HG02943 (cell line): ENCODE measurements at regions not wholly inside any gene's neighbourhood (a gene's known extent, or its start where the extent isn't known, plus 50 kb on each side); places are given as distances from the start of the nearest gene placed in this dataset.
"Not testable (repeated sequence)": the region's sequence is repeated elsewhere in the genome, so short reads cannot be mapped to it uniquely, and the experiment has no call there.

Source experiments
- ATAC-seq: cut with Tn5 transposase; IDR thresholded peaks from one replicate; pipeline ENCODE4 v1.9.1; 2021; ENCODE audit warnings: mild to moderate bottlenecking, low read depth, moderate library complexity; ENCODE audit not compliant: unreplicated experiment

- no peak for ATAC-seq
These were observed 895.6 kb downstream of the SLC6A15 start for GRCh38 chr12:84016956-84017355.

DNA sequence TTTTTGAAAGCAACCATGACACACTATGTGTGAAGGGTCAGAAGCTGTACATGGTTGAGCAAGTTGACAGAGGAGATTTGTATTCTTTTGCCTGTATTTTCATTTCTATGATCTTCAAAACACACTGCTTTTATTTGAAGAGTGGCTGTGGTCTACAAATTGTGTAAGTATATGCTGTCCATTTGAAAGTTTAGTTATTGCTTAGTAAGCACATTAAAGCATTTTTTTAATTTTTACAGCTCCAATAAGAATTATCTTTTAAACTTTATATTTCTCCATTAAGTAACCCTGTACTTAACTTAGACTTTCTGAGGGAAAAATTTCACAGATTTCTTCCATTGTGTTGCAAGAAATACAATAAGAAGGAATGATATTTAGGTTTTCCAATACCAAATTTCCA is 915.2 kb downstream of the SLC6A15 start:
- no peak for ATAC-seq

GRCh38 chr12:83996671-83997070 is 915.9 kb downstream of the SLC6A15 start:
- no peak for ATAC-seq

- no peak for ATAC-seq
These were observed 927.5 kb downstream of the SLC6A15 start for GRCh38 chr12:83985084-83985483.

- no peak for ATAC-seq
These were observed 932.2 kb downstream of the SLC6A15 start for GRCh38 chr12:83980398-83980797.

- no peak for ATAC-seq
These were observed 932.8 kb downstream of the SLC6A15 start for GRCh38 chr12:83979785-83980184.

DNA sequence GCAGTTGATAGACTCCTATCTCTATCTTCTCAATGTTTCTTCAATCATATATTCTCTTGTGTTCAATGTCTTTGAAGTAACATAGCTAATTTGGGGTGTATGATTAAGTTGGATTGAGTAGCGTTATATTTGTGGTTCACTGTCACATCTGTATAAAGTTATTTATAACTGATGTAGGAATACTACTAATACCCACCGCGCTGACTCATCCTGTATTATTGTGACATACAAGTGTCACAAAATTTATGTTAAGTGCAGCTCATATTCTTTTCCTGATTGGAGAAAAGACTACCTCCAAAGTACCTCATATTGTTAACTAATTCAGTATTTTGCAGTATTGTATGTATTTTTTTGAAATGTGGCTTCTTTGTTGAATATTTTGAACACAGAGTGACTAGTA is 940.8 kb downstream of the SLC6A15 start:
- no peak for ATAC-seq

GRCh38 chr12:83960767-83961166 is 951.8 kb downstream of the SLC6A15 start:
- no peak for ATAC-seq

GRCh38 chr12:83958997-83959396 is 953.6 kb downstream of the SLC6A15 start:
- ATAC-seq, result no peak

DNA sequence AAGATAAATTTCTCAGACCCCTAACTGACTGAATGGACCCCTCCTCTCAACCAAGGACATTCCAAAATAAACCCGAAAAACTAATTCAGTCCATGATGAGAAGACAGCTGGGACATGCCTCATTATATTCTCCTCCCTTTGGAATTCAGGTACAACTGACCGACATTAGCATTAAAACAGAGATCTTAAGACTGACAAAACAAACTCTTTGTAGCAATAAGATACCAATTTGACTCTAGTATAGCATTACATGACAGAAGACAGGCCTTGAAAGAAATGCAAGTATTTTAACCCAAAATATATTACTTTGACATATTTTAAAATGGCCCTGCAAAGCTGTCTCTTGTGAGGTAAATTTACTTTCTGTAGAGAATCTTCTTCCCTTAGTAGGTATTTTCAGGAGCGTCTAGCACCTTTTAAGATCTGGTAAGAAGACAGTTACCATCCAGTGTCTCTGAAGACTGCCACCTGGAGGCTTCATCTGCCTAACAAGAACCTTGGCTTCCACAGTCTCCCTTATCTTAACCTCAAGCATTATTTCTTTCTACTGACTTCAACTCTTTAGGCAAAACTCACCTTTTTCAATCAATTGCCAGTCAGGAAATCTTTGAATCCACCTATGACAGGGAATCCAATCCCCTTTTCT is 957.5 kb downstream of the SLC6A15 start:
- no peak for ATAC-seq

DNA sequence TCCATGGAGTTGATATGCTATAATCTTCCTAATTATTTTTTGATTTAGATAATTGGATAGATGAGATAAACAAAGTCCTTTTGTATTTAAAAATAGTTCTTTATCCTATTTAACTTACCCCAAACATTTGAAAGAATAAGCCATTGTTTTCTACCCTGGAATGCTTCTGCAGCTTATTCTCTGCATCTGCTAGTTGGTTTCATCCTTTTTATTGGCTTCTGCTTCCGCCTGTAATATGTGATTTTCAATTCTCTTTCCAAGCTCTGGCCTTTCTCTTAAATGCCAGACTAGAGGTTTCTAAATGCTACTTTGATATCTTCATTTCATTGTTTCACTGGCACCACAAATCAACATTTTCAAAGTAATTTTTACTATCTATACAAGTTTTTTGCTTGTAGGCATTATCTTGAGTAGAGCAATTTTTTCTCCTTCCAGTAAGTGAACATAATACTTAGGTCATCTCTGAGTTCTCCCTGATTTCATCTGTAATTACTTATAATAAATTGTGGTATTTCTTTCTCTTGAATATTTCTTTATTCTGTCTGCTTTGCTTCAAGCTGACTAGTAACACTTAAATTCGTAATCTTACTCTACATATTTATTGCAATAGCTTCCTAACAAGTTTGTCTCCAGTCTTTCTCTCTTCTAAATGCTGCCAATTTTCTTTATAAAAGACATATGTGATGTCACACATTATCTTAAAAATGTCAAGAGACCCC is 958.4 kb downstream of the SLC6A15 start:
- ATAC-seq, result no peak

DNA sequence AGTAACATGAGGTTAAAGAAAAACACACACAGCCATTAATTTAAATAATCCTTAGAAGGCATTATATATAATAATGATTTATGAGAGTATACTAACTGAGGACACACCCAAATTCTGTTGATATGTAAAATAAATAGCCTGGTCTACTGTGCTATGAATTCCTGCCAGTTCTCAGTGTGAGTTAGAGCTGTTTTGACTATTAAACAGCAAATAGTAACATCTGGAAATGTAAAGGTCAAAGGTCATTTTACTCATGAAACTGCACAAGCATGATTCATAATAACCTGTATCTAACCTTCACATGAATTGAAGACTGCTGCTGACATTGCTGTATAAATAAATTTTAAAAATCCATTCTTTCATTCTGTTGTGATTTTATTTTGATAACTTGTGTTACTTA is 966.7 kb downstream of the SLC6A15 start:
- no peak for ATAC-seq

DNA sequence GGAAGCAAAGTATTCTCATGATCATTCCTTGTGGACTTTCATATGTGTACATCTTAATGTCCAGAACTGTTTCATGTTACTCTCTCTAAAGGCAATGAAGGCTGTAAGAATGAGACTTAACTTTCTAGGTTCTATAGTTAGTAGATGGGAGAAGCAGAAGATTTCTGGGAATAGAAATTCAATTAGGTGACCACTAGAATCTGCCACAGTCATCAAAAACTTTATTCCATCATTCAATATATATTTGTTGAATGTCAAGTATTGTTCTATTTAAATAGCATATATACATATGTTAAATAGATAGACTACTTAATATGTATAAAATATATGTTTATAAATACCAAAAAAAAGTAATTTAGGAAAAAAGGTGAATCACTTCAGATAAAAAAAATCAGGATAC is 972.9 kb downstream of the SLC6A15 start:
- ATAC-seq, result no peak

DNA sequence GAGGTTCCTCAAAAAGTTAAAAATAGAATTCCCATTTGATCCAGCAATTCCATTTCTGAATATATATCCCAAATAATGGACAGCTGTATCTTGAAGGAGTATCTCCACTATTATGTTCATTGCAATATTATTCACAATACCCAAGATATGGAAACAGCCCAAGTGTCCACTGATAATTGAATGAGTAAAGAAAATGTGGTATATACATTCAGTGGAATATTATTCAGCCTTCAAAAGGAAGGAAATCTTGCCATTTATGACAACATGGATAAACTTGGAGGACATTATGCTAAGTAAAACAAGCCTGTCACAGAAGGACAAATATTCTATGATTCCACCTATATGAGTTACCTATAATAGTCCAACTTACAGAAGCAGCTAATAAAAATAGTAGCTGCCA is 979.0 kb downstream of the SLC6A15 start:
- no peak for ATAC-seq

DNA sequence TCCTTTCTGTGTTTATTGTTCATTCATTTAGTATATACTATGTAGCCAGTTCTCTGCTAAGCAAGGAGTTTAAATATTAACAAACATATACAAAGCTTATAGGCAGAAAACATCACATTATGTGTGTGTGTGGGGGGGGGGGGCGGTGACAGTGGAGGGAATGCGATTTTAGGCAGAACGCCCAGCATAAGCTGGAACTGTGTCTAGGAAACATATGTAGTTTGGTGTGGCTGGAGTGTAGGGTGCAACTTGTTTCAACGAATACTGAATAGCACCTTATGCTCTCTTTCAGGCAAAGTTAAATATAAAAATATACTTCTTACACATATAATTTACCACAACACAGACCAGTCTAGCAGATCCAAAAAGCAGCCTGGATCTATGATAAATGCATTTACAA is 980.6 kb downstream of the SLC6A15 start:
- no peak for ATAC-seq

DNA sequence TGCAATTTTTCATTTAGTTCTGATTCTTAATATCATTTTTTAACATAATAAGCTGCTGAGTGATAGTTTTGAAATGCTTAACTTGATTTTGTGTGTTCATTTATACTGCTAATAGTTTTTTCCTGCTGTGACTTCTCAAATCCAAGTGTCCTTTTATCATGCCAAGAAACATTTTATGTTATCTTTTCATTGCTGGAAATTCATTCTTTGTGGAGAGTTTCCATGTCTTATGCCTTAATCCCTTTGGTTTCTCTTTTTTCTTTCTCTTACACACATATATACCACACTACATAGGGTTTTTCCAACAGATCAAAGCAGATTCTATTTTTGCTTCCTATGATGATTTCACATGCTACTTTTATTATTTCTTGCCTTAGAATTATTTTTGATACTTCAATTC is 981.1 kb downstream of the SLC6A15 start:
- ATAC-seq, result no peak

GRCh38 chr12:83929792-83930191 is 982.8 kb downstream of the SLC6A15 start:
- ATAC-seq, result not testable (repeated sequence)

- ATAC-seq, result no peak
These were observed 991.6 kb downstream of the SLC6A15 start for GRCh38 chr12:83920821-83921547.

GRCh38 chr12:83919081-83919480 is 993.5 kb downstream of the SLC6A15 start:
- ATAC-seq, result no peak

DNA sequence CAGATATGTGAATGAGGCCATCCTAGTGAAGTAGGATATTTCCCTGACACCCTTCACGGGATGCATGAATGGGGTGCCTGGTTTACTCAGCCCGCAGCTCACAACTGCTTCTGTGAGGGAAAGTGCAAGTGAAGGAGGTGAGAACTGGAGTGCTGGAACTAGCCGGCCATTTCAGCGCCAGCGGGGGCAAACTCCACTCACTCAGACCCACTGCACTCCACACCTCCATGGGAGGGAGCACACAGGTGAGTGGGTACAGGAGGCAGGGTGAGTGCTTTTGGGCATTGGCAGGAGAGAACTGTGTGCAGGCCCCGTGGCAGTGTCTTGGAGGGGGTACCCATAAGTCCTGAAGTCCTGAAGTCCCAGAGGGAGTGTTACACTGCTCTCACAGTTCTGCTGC is 1008.4 kb downstream of the SLC6A15 start:
- no peak for ATAC-seq

GRCh38 chr12:83896416-83896815 is 1016.2 kb downstream of the SLC6A15 start:
- no peak for ATAC-seq

GRCh38 chr12:83893101-83893500 is 1019.5 kb downstream of the SLC6A15 start:
- ATAC-seq, result no peak
